ENCODE measurements at regions not wholly inside any gene's neighbourhood (a gene's known extent, or its start where the extent isn't known, plus 50 kb on each side); places are given as distances from the start of the nearest gene placed in this dataset.
A peak's percentile ranks its signal among the peaks of the same experiment; 100 is the strongest.
"Not testable (repeated sequence)": the region's sequence is repeated elsewhere in the genome, so short reads cannot be mapped to it uniquely, and the experiment has no call there.

- H3K27ac Mint-ChIP-seq: no peak overlapping the region
- no peak overlapping the region for H3K4me3 Mint-ChIP-seq
- H3K27me3 Mint-ChIP-seq: peaks cover 4% of the 10 kb centered on the region
- H3K36me3 Mint-ChIP-seq (ENCODE audit: low read depth): peaks cover 2% of the 10 kb centered on the region
- ATAC-seq (no peak), DNase-seq (no peak)
- peaks cover 2% of the 10 kb centered on the region for H3K4me1 Mint-ChIP-seq
- no peaks in the 10 kb centered on the region for H3K9me3 ChIP-seq (ENCODE audit: control insufficient read depth, low read length, poor library complexity, severe bottlenecking)
These were observed 83.9 kb upstream of the KCNAB1 start for GRCh38 chr3:156036258-156037053.

DNA sequence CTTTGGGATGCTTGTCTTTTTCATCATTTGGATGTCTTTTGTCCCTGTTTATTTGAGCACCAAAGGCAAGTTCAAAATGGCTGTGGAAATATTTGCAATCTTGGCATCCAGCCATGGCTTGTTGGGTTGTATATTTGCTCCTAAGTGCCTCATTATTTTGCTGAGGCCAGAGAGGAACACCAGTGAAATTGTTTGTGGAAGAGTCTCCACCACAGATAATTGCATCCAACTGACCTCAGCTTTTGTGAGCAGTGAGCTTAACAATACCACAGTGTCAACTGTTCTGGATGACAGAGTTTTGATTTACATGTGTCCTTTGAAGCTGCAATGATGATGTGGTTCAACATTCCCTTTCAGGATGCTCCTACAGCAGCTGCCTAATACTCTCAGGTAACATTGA is 83.0 kb upstream of the KCNAB1 start:
- Mint-ChIP-seq H3K27ac (no peak overlapping the region), H3K4me1 (peaks cover 2% of the 10 kb centered on the region), H3K36me3 (ENCODE audit: low read depth) (peaks cover 2% of the 10 kb centered on the region), H3K4me3 (no peak overlapping the region), H3K27me3 (peaks cover 11% of the 10 kb centered on the region)
- H3K9me3 ChIP-seq (ENCODE audit: control insufficient read depth, low read length, poor library complexity, severe bottlenecking): no peaks in the 10 kb centered on the region
- DNase-seq (no peak), ATAC-seq (no peak)

- no peak overlapping the region for H3K4me3 Mint-ChIP-seq
- DNase-seq: no peak
- ATAC-seq: no peak
- peaks cover 2% of the 10 kb centered on the region for H3K36me3 Mint-ChIP-seq (ENCODE audit: low read depth)
- H3K4me1 Mint-ChIP-seq: peaks cover 2% of the 10 kb centered on the region
- no peak overlapping the region for H3K27ac Mint-ChIP-seq
- H3K9me3 ChIP-seq (ENCODE audit: control insufficient read depth, low read length, poor library complexity, severe bottlenecking): no peaks in the 10 kb centered on the region
- H3K27me3 Mint-ChIP-seq: peaks cover 24% of the 10 kb centered on the region
These were observed 81.5 kb upstream of the KCNAB1 start for GRCh38 chr3:156038869-156039268.

- H3K36me3 Mint-ChIP-seq (ENCODE audit: low read depth): peaks cover 2% of the 10 kb centered on the region
- ATAC-seq (no peak), DNase-seq (no peak)
- H3K4me1 Mint-ChIP-seq: peaks cover 2% of the 10 kb centered on the region
- H3K27me3 Mint-ChIP-seq: peaks cover 29% of the 10 kb centered on the region
- no peaks in the 10 kb centered on the region for H3K9me3 ChIP-seq (ENCODE audit: control insufficient read depth, low read length, poor library complexity, severe bottlenecking)
- H3K4me3 Mint-ChIP-seq: no peak overlapping the region
- H3K27ac Mint-ChIP-seq: no peak overlapping the region
These were observed 80.3 kb upstream of the KCNAB1 start for GRCh38 chr3:156040041-156040440.

GRCh38 chr3:156041216-156041841 is 79.0 kb upstream of the KCNAB1 start:
- not testable (repeated sequence) for H3K4me1 Mint-ChIP-seq; H3K27ac Mint-ChIP-seq; ATAC-seq; DNase-seq; H3K4me3 Mint-ChIP-seq; H3K9me3 ChIP-seq (ENCODE audit: control insufficient read depth, low read length, poor library complexity, severe bottlenecking); H3K36me3 Mint-ChIP-seq (ENCODE audit: low read depth)
- peaks cover 29% of the 10 kb centered on the region for H3K27me3 Mint-ChIP-seq

DNA sequence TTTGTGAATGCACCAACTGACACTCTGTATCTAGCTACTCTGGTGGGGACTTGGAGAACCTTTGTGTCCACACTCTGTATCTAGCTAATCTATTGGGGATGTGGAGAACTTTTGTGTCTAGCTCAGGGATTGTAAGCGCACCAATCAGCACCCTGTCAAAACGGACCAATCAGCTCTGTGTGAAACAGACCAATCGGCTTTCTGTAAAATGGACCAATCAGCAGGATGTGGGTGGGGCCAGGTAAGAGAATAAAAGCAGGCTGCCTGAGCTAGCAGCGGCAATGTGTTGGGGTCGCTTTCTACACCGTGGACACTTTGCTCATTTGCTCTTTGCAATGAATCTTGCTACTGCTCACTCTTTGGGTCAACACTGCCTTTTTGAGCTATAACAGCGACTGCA is 78.5 kb upstream of the KCNAB1 start:
- not testable (repeated sequence) for H3K4me3 Mint-ChIP-seq; H3K27ac Mint-ChIP-seq; DNase-seq; ATAC-seq; H3K4me1 Mint-ChIP-seq; H3K36me3 Mint-ChIP-seq (ENCODE audit: low read depth); H3K9me3 ChIP-seq (ENCODE audit: control insufficient read depth, low read length, poor library complexity, severe bottlenecking)
- peaks cover 31% of the 10 kb centered on the region for H3K27me3 Mint-ChIP-seq

- Mint-ChIP-seq H3K27me3 (peaks cover 42% of the 10 kb centered on the region), H3K27ac (peak overlapping the region; percentile 16)
- not testable (repeated sequence) for H3K4me3 Mint-ChIP-seq; H3K9me3 ChIP-seq (ENCODE audit: control insufficient read depth, low read length, poor library complexity, severe bottlenecking); H3K36me3 Mint-ChIP-seq (ENCODE audit: low read depth); ATAC-seq; H3K4me1 Mint-ChIP-seq
- DNase-seq: peak in 2 of 3 donors; percentile 18 to 48
These were observed 76.3 kb upstream of the KCNAB1 start for GRCh38 chr3:156043832-156044633.

DNA sequence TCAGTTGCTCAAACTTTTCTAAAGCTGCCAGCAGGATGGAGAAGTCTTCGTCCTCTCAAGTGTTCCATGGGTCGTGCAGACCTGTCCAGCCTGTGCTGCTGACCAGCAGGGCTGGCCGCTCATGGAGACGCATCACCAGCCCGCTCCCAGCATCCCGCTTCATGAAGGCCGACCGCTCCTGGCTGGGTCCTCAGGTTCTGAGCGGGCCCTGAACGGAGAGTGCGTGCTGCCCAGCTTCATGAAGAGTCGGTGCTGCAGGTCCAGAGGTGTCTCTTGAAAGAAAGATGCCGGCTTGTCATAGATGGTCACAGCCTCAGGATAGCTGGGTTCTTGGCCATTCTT is 75.8 kb upstream of the KCNAB1 start:
- H3K27me3 Mint-ChIP-seq: peaks cover 47% of the 10 kb centered on the region
- no peak overlapping the region for H3K4me3 Mint-ChIP-seq
- H3K27ac Mint-ChIP-seq: no peak overlapping the region
- ATAC-seq (no peak), DNase-seq (no peak)
- H3K36me3 Mint-ChIP-seq (ENCODE audit: low read depth): no peaks in the 10 kb centered on the region
- peaks cover 2% of the 10 kb centered on the region for H3K4me1 Mint-ChIP-seq
- no peaks in the 10 kb centered on the region for H3K9me3 ChIP-seq (ENCODE audit: control insufficient read depth, low read length, poor library complexity, severe bottlenecking)

DNA sequence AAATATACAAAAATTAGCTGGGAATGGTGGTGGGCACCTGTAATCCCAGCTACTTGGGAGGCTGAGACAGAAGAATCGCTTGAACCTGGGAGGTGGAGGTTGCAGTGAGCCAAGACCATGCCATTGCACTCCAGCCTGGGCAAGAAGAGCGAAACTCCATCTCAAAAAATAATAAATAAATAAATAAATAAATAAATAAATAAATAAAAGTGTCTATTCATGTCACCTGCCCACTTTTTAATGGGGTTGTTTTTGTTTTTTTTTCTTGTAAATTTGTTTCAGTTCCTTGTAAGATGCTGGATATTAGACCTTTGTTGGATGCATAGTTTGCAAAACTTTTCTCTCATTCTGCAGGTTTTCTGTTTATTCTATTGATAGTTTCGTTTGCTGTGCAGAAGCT is 71.9 kb upstream of the KCNAB1 start:
- not testable (repeated sequence) for H3K4me1 Mint-ChIP-seq; DNase-seq; H3K27ac Mint-ChIP-seq; H3K9me3 ChIP-seq (ENCODE audit: control insufficient read depth, low read length, poor library complexity, severe bottlenecking); H3K4me3 Mint-ChIP-seq; H3K36me3 Mint-ChIP-seq (ENCODE audit: low read depth); ATAC-seq
- H3K27me3 Mint-ChIP-seq: peaks cover 39% of the 10 kb centered on the region

GRCh38 chr3:156050918-156051317 is 69.5 kb upstream of the KCNAB1 start:
- H3K27ac Mint-ChIP-seq: no peak overlapping the region
- DNase-seq: no peak
- ATAC-seq: no peak

GRCh38 chr3:156051651-156052050 is 68.7 kb upstream of the KCNAB1 start:
- H3K9me3 ChIP-seq (ENCODE audit: control insufficient read depth, low read length, poor library complexity, severe bottlenecking): no peaks in the 10 kb centered on the region
- DNase-seq: no peak
- no peak for ATAC-seq
- H3K27ac Mint-ChIP-seq: no peak overlapping the region
- no peaks in the 10 kb centered on the region for H3K36me3 Mint-ChIP-seq (ENCODE audit: low read depth)
- peaks cover 2% of the 10 kb centered on the region for H3K4me1 Mint-ChIP-seq
- H3K27me3 Mint-ChIP-seq: peaks cover 45% of the 10 kb centered on the region
- no peak overlapping the region for H3K4me3 Mint-ChIP-seq

More at GRCh38 chr3:156050918-156051317, 69.5 kb upstream of the KCNAB1 start:
- no peaks in the 10 kb centered on the region for H3K36me3 Mint-ChIP-seq (ENCODE audit: low read depth)
- no peak overlapping the region for H3K4me3 Mint-ChIP-seq
- peaks cover 38% of the 10 kb centered on the region for H3K27me3 Mint-ChIP-seq
- no peaks in the 10 kb centered on the region for H3K9me3 ChIP-seq (ENCODE audit: control insufficient read depth, low read length, poor library complexity, severe bottlenecking)
- H3K4me1 Mint-ChIP-seq: peaks cover 2% of the 10 kb centered on the region

DNA sequence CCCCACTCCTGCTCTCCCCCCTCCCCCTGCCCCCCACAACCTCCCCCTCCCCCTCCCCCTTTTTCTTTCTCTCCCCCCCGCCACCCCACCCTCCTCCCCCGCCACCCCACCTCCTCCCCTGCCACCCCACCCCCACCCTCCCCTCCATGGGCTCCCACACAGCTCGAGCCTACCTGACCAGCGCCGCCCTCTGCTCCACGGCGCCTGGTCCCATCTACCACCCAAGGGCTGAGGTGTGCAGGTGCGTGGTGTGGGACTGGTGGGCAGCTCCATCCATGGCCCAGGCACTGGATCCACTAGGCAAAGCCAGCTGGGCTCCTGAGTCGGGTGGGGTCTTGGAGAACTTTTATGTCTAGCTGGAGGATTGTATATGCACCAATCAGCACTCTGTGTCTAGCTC is 68.3 kb upstream of the KCNAB1 start:
- Mint-ChIP-seq H3K4me3 (no peak overlapping the region), H3K36me3 (ENCODE audit: low read depth) (no peaks in the 10 kb centered on the region), H3K27ac (no peak overlapping the region), H3K4me1 (peaks cover 2% of the 10 kb centered on the region), H3K27me3 (peaks cover 45% of the 10 kb centered on the region)
- H3K9me3 ChIP-seq (ENCODE audit: control insufficient read depth, low read length, poor library complexity, severe bottlenecking): no peaks in the 10 kb centered on the region
- DNase-seq (no peak), ATAC-seq (no peak)

DNA sequence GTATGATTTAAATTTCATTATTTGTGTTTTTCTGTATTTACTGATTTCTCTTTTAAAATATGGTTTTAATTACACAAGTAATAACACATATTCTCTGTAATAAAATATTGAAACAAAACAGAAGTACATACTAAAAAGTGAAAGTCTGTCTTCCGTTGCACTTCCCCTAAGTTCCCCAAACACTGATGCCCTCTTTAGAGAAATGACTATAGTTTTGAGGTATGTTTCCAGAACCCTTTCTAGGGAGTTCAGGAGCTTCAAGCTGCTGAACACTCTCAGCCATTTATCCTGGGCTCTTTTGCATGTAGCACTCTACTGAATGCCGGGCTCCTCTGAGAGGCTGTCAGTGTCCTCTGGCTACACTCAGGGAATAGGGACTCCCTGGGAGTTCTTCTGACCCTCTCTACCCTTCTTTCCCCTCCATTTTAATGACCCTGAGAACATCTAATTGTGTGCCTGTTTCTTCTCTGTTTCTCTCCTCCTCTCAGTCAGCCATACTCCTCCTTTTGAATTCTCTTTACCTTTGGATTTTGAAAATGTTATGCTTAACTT is 60.4 kb upstream of the KCNAB1 start:
- Mint-ChIP-seq H3K4me1 (peaks cover 2% of the 10 kb centered on the region), H3K27me3 (peaks cover 41% of the 10 kb centered on the region), H3K4me3 (no peak overlapping the region), H3K36me3 (ENCODE audit: low read depth) (no peaks in the 10 kb centered on the region), H3K27ac (no peak overlapping the region)
- no peak for ATAC-seq
- DNase-seq: no peak
- H3K9me3 ChIP-seq (ENCODE audit: control insufficient read depth, low read length, poor library complexity, severe bottlenecking): no peaks in the 10 kb centered on the region
